ENCODE measurements at regions not wholly inside any gene's neighbourhood (a gene's known extent, or its start where the extent isn't known, plus 50 kb on each side); places are given as distances from the start of the nearest gene placed in this dataset.

DNA sequence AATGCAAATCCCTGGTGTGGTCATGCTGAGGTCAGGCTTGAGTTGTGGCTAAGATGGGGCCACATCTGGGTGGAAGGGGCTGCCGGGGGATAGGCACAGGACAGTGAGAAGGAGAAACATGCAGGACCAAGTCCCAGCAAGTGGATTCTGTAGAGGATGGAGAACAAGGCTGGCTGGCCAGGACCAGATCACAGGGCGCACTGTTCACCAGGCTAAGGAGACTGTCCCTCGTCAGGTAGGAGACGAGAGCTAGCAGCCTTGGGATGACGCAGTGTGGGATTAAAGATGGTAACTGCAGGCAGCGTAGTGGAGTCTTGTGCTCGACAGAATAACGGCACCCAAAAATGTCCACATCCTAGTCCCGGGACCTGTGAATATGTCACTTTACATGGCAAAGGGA, 336.1 kb downstream of the BCL11B start:
- TF ChIP-seq, protein P1, sequence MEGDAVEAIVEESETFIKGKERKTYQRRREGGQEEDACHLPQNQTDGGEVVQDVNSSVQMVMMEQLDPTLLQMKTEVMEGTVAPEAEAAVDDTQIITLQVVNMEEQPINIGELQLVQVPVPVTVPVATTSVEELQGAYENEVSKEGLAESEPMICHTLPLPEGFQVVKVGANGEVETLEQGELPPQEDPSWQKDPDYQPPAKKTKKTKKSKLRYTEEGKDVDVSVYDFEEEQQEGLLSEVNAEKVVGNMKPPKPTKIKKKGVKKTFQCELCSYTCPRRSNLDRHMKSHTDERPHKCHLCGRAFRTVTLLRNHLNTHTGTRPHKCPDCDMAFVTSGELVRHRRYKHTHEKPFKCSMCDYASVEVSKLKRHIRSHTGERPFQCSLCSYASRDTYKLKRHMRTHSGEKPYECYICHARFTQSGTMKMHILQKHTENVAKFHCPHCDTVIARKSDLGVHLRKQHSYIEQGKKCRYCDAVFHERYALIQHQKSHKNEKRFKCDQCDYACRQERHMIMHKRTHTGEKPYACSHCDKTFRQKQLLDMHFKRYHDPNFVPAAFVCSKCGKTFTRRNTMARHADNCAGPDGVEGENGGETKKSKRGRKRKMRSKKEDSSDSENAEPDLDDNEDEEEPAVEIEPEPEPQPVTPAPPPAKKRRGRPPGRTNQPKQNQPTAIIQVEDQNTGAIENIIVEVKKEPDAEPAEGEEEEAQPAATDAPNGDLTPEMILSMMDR (IDR thresholded peaks at IDR 0.05; ENCODE audit: insufficient read depth, missing control alignments): no peak
- DNase-seq (ENCODE audit: insufficient read length, low spot score) (no peak), FAIRE-seq (no peak)

DNA sequence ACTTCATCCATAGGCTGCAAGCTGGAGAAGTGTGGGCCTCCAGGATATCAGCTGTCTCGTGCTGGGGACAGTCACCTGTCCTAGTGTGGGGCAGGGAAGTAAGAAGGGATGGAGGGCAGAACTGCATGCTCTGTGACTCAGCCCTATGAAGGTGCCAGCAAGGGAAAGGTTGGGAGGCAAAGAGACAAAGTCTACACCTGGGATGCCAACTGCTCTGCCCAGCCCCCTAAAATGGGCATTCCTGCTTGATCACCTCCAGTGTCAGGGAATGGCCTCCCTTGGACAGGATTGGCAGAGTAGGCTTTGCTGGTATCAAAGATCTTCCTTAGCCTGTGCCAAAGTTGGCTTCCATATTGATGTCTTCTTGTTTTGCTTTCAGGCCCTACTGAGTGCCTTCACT, 335.0 kb downstream of the BCL11B start:
- TF ChIP-seq, protein P1 (IDR thresholded peaks at IDR 0.05; ENCODE audit: insufficient read depth, missing control alignments): no peak
- DNase-seq (ENCODE audit: insufficient read length, low spot score) (no peak), FAIRE-seq (no peak)

DNA sequence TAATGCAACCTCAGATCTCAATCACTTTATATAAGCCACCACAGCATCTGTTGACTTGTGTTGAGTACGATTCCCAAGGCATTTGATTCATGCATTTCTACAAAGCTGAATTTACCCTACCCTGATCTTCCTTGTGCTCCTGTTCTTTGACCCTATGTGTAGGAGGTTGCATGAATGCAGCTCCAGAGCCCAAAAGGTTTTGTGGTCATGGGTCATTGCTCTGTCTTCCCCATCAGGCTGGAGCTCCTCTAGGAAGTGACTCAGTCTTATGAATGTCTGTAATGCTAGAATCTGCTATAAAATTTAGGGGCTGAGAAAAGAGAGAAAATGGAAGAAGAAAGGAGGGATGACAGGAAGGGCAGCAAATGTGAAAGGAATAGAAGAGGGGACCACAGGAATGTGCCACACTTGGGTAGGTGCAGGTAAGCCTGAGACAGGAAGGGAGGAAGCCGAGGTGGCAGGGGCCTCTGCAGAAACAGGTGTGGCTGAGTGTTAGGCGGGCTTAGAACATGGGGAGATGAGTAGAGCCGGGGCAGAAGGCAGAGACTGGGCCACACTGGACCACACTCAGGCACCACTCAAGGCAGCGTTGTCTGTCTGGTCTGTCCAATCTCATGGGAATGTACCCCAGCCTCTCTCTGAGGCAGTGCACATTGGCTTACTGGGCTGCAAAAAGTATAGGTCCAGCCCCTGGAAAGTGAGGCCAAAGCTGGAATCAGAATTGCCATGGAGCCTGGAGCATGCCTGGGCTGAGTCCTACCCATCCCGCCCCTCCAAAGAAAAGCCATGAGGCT, 334.1 kb downstream of the BCL11B start:
- no peak for FAIRE-seq
- no peak for DNase-seq (ENCODE audit: insufficient read length, low spot score)
- TF ChIP-seq, protein P1 (IDR thresholded peaks at IDR 0.05; ENCODE audit: insufficient read depth, missing control alignments): no peak

DNA sequence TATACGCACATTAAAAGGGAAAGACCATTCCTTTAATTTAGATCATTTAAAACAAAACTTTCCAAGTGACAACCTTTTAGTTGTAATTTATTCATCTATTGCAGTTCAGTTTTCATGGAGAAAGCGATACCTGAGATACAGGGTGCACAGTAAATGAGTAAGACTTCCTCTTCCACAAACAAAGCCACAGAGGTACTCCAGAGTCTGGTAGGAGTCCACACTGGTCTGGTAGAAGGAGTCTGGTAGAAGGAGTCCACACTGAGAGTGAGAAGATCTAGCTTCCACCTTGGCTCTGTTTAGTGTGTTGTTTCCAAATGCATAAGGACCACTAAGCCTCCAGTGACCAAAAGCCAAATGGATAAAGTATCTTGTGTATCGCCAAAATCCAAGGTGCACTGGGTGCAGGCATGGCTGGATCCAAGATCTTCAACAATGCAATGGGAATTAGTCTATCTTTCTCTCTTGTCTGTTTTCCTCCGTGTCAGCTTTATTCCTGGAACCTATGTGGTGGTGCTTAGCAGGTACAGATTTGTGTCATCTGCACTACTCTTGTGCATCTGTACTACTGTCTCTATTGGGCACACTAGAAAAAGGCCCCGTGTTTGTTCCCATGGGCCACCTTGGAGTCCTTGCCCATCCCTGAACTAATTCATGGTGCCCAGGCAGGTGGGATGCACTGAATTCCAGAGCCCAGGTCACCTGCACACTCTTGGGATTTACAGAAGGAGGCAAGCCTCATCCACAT, 331.1 kb downstream of the BCL11B start:
- no peak for DNase-seq (ENCODE audit: insufficient read length, low spot score)
- FAIRE-seq: no peak
- TF ChIP-seq, protein P1 (IDR thresholded peaks at IDR 0.05; ENCODE audit: insufficient read depth, missing control alignments): no peak

DNA sequence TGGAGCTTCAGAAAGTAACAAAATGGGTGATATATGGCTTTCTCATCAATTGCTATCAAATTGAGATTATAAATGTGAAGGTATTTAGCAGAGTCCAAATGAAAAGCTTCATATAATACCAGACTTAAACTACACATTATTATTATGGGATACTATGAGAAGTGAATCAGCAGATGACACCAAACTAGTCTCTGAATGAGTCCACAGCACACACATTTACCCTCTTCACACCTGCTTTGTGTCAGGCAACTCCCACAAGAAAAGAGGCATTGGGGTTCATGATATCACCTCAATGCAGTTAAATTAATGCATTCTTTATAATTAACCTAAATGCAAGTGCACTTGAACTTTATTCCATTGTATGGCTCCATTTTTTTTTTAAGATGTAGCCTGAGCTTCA, 330.5 kb downstream of the BCL11B start:
- DNase-seq (ENCODE audit: insufficient read length, low spot score) (no peak), FAIRE-seq (no peak)
- TF ChIP-seq, protein P1 (IDR thresholded peaks at IDR 0.05; ENCODE audit: insufficient read depth, missing control alignments): no peak

GRCh38 chr14:98943907-98944306, 328.1 kb downstream of the BCL11B start:
- TF ChIP-seq, protein P1 (IDR thresholded peaks at IDR 0.05; ENCODE audit: insufficient read depth, missing control alignments): no peak
- DNase-seq (ENCODE audit: insufficient read length, low spot score) (no peak), FAIRE-seq (no peak)

- no peak for FAIRE-seq
- no peak for DNase-seq (ENCODE audit: insufficient read length, low spot score)
- TF ChIP-seq, protein P1 (IDR thresholded peaks at IDR 0.05; ENCODE audit: insufficient read depth, missing control alignments): no peak
Observed at GRCh38 chr14:98944989-98945388, 327.0 kb downstream of the BCL11B start.
